B cell (primary cell): ENCODE measurements at regions not wholly inside any gene's neighbourhood (a gene's known extent, or its start where the extent isn't known, plus 50 kb on each side); places are given as distances from the start of the nearest gene placed in this dataset.

Source experiments
- ATAC-seq: fragments of 200-7000 bp; cut with Tn5 transposase; one replicate; pipeline ENCODE4 v1.10.0; 2021; ENCODE audit warnings: low read depth, mild to moderate bottlenecking, moderate number of reproducible peaks, moderate library complexity
- CTCF ChIA-PET: fragments of 350-600 bp; sonication (Branson Sonifier 250); formaldehyde crosslinking; loops from one replicate; lab custom pipeline; 2021; ENCODE audit warnings: antibody characterized with exemption, inconsistent platforms; lab: Charles Lee
- POLR2A ChIA-PET: fragments of 350-600 bp; sonication (Branson Sonifier 250); formaldehyde crosslinking; loops from one replicate; lab custom pipeline; 2021; ENCODE audit warnings: antibody characterized with exemption; lab: Charles Lee
- DNase-seq: peaks from one replicate; pipeline ENCODE4 v3.0.0; 2013
- H2AFZ ChIP-seq: 2 replicates; pipeline ENCODE4 v1.6.1; 2012; ENCODE audit warnings: mild to moderate bottlenecking, low read depth, low read length; ENCODE audit not compliant: insufficient read depth, poor library complexity, severe bottlenecking
- H3K27ac ChIP-seq, 2 donors: 1 replicate in 1 of 2; 2 replicates in 1 of 2; pipeline ENCODE4 v1.5.1; 2012 to 2013; ENCODE audit warnings: low read length in 2 of 2, mild to moderate bottlenecking in 2 of 2, moderate library complexity in 1 of 2
- H3K27me3 ChIP-seq, 4 experiments: fragments of 200-600 bp in 1 of 4; sonication (generic) in 1 of 4; replicated peaks in 1 of 4; 1 replicate in 2 of 4; 2 replicates in 2 of 4; pipeline versions ENCODE4 v1.6.1 to v1.7.0; 2013 to 2016; ENCODE audit warnings: low read length in 3 of 4, mild to moderate bottlenecking in 2 of 4, mixed read lengths in 1 of 4, moderate library complexity in 1 of 4; ENCODE audit not compliant: insufficient read depth in 4 of 4, control insufficient read depth in 3 of 4; ENCODE audit errors: control extremely low read depth in 1 of 4
- H3K36me3 ChIP-seq, 2 experiments: replicated peaks in 1 of 2; 1 replicate in 1 of 2; 2 replicates in 1 of 2; pipeline versions ENCODE4 v1.6.1 to v1.7.1; 2013; ENCODE audit warnings: low read length in 1 of 2; ENCODE audit not compliant: insufficient read depth in 2 of 2, control insufficient read depth in 1 of 2; ENCODE audit errors: control extremely low read depth in 1 of 2, extremely low read depth in 1 of 2
- H3K4me1 ChIP-seq, 2 donors: fragments of 200-600 bp in 1 of 2; sonication (generic) in 1 of 2; 1 replicate in 1 of 2; 2 replicates in 1 of 2; pipeline versions ENCODE4 v1.5.1 to v1.6.1; 2013 to 2017; ENCODE audit warnings: low read length in 2 of 2; ENCODE audit not compliant: control insufficient read depth in 2 of 2, insufficient read depth in 2 of 2
- H3K4me2 ChIP-seq: replicated peaks from 2 replicates; pipeline ENCODE3; 2012; ENCODE audit warnings: mild to moderate bottlenecking, low read depth, low read length; ENCODE audit not compliant: poor library complexity, severe bottlenecking
- H3K4me3 ChIP-seq, 5 experiments: fragments of 200-600 bp in 1 of 5; sonication (generic) in 1 of 5; 1 replicate in 3 of 5; 2 replicates in 2 of 5; pipeline versions ENCODE4 v1.5.1 to v1.7.0; 2011 to 2016; ENCODE audit warnings: low read length in 4 of 5, mild to moderate bottlenecking in 4 of 5, low read depth in 2 of 5, control low read depth in 1 of 5, moderate library complexity in 1 of 5; ENCODE audit not compliant: insufficient read depth in 1 of 5; ENCODE audit errors: control extremely low read depth in 1 of 5, extremely low read depth in 1 of 5
- H3K79me2 ChIP-seq: fragments of 200-600 bp; sonication (generic); one replicate; pipeline ENCODE4 v1.6.0; 2016; ENCODE audit warnings: low read length; ENCODE audit not compliant: control insufficient read depth, insufficient read depth
- H3K9ac ChIP-seq: fragments of 200-600 bp; sonication (generic); 2 replicates; pipeline ENCODE4 v1.6.1; 2017; ENCODE audit warnings: mild to moderate bottlenecking, low read length, moderate library complexity
- H3K9me3 ChIP-seq, 3 donors: one replicate each; pipeline versions ENCODE4 v1.6.1 to v1.7.1; 2013; ENCODE audit warnings: low read length in 2 of 3; ENCODE audit not compliant: control insufficient read depth in 2 of 3, insufficient read depth in 1 of 3; ENCODE audit errors: control extremely low read depth in 1 of 3
- H4K20me1 ChIP-seq: 2 replicates; pipeline ENCODE4 v1.6.0; 2012; ENCODE audit warnings: mild to moderate bottlenecking, low read length; ENCODE audit not compliant: insufficient read depth, control insufficient read depth, poor library complexity, severe bottlenecking
- H3K27ac Mint-ChIP-seq: one replicate; pipeline ENCODE4 v1.8.0; 2021; ENCODE audit warnings: mixed read lengths
- H3K27me3 Mint-ChIP-seq: one replicate; pipeline ENCODE4 v1.8.0; 2021; ENCODE audit warnings: mixed read lengths
- H3K4me1 Mint-ChIP-seq: one replicate; pipeline ENCODE4 v1.8.0; 2021; ENCODE audit warnings: mixed read lengths
- H3K4me3 Mint-ChIP-seq: one replicate; pipeline ENCODE4 v1.8.0; 2021; ENCODE audit warnings: mixed read lengths
- H3K9me3 Mint-ChIP-seq: one replicate; pipeline ENCODE4 v1.8.0; 2022; ENCODE audit warnings: mixed read lengths; ENCODE audit not compliant: insufficient read depth
- EZH2 ChIP-seq: IDR thresholded peaks from 2 replicates; pipeline ENCODE4 v1.6.1; 2012; ENCODE audit warnings: borderline replicate concordance, low read depth, mild to moderate bottlenecking, moderate library complexity, low read length; ENCODE audit not compliant: insufficient read depth, poor library complexity, severe bottlenecking
- WGBS: methylation state at CpG from one replicate; pipeline ENCODE4 v1.1.5; 2013; ENCODE audit warnings: missing lambda C conversion rate; ENCODE audit not compliant: insufficient coverage; 5-methylcytosine and 5-hydroxymethylcytosine counted together
- intact Hi-C: fragments of 100-400 bp; cut with micrococcal nuclease; formaldehyde crosslinking; loops from one replicate; pipeline ENCODE4 v1.10.0; 2022
- TF ChIP-seq, protein P1 (sequence below): fragments of 200-600 bp; IDR thresholded peaks from one replicate; pipeline ENCODE4 v1.8.0; 2022; ENCODE audit warnings: antibody characterized with exemption, mild to moderate bottlenecking

DNA sequence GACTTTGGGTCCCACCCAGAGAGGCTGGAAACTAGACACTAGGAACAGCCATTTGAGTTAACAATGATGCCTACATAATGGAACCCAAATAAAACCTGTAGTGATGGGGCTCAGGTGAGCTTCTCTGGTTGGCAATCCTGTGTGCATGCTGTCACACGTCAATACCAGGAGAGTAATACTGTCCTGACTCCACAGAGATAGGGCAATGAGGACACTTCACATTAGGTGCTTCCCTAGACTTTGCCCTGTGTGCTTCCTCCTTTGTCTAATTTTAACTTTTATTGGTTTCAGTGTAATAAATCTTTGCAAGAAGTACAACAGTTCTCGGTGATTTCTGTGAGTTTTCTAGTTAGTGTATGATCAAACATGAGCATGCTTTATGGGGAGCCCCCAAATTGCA is 281.8 kb upstream of the ARRDC4 start:
- Histone ChIP-seq H4K20me1 (no peaks in the 10 kb centered on the region), H3K27ac (no peak overlapping the region), H3K4me3 (no peak overlapping the region), H3K27me3 (no peaks in the 10 kb centered on the region), H2AFZ (no peak overlapping the region), H3K9ac (no peak overlapping the region), H3K4me1 (no peaks in the 10 kb centered on the region), H3K36me3 (no peaks in the 10 kb centered on the region), H3K79me2 (no peaks in the 10 kb centered on the region), H3K4me2 (no peak overlapping the region), H3K9me3 (peaks cover 0 to 5% (median 0%) of the 10 kb centered on the region in 3 donors)
- no peak overlapping the region for H3K4me3 Mint-ChIP-seq
- H3K27me3 Mint-ChIP-seq = no peaks in the 10 kb centered on the region
- H3K4me1 Mint-ChIP-seq = no peaks in the 10 kb centered on the region
- no peaks in the 10 kb centered on the region for H3K9me3 Mint-ChIP-seq
- intact Hi-C loops = no loop called here
- WGBS = 0% methylated on average over 1 of the region's 2 CpGs
- DNase-seq = no peak
- TF ChIP-seq, protein P1, sequence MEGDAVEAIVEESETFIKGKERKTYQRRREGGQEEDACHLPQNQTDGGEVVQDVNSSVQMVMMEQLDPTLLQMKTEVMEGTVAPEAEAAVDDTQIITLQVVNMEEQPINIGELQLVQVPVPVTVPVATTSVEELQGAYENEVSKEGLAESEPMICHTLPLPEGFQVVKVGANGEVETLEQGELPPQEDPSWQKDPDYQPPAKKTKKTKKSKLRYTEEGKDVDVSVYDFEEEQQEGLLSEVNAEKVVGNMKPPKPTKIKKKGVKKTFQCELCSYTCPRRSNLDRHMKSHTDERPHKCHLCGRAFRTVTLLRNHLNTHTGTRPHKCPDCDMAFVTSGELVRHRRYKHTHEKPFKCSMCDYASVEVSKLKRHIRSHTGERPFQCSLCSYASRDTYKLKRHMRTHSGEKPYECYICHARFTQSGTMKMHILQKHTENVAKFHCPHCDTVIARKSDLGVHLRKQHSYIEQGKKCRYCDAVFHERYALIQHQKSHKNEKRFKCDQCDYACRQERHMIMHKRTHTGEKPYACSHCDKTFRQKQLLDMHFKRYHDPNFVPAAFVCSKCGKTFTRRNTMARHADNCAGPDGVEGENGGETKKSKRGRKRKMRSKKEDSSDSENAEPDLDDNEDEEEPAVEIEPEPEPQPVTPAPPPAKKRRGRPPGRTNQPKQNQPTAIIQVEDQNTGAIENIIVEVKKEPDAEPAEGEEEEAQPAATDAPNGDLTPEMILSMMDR = no peak
- no peak for TF ChIP-seq EZH2
- CTCF ChIA-PET = no interaction called here
- no peak for ATAC-seq
- H3K27ac Mint-ChIP-seq = no peak overlapping the region
- POLR2A ChIA-PET = no interaction called here

DNA sequence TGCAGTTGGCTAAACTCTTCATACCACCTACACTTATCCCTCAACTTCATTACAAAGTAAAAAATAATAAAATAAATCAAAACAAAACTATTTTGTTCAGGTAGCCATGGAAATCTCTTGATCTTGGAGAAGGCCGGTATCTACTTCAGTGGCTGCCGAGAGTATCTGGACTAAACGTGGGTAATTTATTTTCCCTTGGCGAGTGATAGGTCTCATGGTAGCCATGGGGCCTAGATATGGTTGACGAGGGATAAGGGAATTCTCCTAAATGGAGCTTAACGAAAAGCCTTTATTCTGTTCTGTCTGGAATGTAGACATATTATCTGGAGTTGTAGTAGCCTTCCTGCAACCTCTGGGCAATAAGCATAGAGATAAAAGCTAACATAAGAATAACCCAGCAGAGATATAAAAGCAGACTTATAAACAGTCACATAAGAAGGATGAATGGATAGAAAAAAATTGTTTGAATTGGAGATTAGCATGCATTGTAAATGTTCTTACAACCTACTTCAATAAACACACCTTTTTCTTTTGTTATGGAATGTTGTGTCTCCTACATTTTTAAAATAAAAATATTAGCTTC is 281.3 kb upstream of the ARRDC4 start:
- Histone ChIP-seq H3K4me3 (no peak overlapping the region), H3K9ac (no peak overlapping the region), H3K79me2 (no peaks in the 10 kb centered on the region), H3K36me3 (no peaks in the 10 kb centered on the region), H3K9me3 (peaks cover 0 to 2% (median 0%) of the 10 kb centered on the region in 3 donors), H3K27ac (no peak overlapping the region), H3K27me3 (no peaks in the 10 kb centered on the region), H2AFZ (no peak overlapping the region), H3K4me2 (no peak overlapping the region), H4K20me1 (no peaks in the 10 kb centered on the region), H3K4me1 (no peaks in the 10 kb centered on the region)
- DNase-seq (no peak), ATAC-seq (no peak)
- ChIA-PET POLR2A (no interaction called here), CTCF (no interaction called here)
- no peaks in the 10 kb centered on the region for H3K4me1 Mint-ChIP-seq
- H3K9me3 Mint-ChIP-seq = no peaks in the 10 kb centered on the region
- TF ChIP-seq EZH2 = no peak
- TF ChIP-seq, protein P1 = no peak
- no peaks in the 10 kb centered on the region for H3K27me3 Mint-ChIP-seq
- 54% methylated on average over 4 of the region's 6 CpGs for WGBS
- H3K4me3 Mint-ChIP-seq = no peak overlapping the region
- H3K27ac Mint-ChIP-seq = no peak overlapping the region
- intact Hi-C loops = no loop called here
